H7 (cell line): ENCODE measurements at regions not wholly inside any gene's neighbourhood (a gene's known extent, or its start where the extent isn't known, plus 50 kb on each side); places are given as distances from the start of the nearest gene placed in this dataset.
"Not testable (repeated sequence)": the region's sequence is repeated elsewhere in the genome, so short reads cannot be mapped to it uniquely, and the experiment has no call there.

Experiments used
- DNase-seq: peaks from one replicate; pipeline ENCODE4 v3.0.0; 2012
- H3K27me3 ChIP-seq: 2 replicates; pipeline ENCODE4 v1.6.0; 2011; ENCODE audit warnings: mild to moderate bottlenecking, low read length; ENCODE audit not compliant: control insufficient read depth, insufficient read depth
- H3K36me3 ChIP-seq: replicated peaks from 2 replicates; pipeline ENCODE4 v1.5.1; 2011; ENCODE audit warnings: low read length; ENCODE audit not compliant: control insufficient read depth, insufficient read depth
- H3K4me3 ChIP-seq: 2 replicates; pipeline ENCODE4 v1.5.1; 2011; ENCODE audit warnings: low read depth, mild to moderate bottlenecking, control low read depth, low read length, moderate library complexity; ENCODE audit not compliant: insufficient read depth

DNA sequence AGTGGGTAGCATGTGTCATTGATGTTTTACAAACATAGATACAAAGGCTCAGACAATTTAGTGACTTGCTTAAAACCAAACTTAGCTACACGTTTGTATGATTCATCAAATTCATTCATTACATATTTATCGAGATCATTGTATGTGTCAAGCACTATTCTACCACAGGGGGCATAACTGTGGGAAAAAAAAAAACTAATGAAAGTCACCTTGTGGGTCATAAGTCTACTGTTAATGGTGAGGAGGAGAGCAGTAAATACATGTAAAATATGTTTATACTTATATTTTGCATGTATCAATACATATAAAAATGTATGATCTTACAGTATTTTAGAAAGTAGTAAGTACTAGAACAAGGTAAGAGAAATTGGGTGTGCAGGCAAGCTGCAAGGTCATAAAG, 933.8 kb downstream of the IPMK start:
- H3K4me3 ChIP-seq = no peak overlapping the region
- H3K36me3 ChIP-seq = no peaks in the 10 kb centered on the region
- DNase-seq = no peak
- H3K27me3 ChIP-seq = no peaks in the 10 kb centered on the region

DNA sequence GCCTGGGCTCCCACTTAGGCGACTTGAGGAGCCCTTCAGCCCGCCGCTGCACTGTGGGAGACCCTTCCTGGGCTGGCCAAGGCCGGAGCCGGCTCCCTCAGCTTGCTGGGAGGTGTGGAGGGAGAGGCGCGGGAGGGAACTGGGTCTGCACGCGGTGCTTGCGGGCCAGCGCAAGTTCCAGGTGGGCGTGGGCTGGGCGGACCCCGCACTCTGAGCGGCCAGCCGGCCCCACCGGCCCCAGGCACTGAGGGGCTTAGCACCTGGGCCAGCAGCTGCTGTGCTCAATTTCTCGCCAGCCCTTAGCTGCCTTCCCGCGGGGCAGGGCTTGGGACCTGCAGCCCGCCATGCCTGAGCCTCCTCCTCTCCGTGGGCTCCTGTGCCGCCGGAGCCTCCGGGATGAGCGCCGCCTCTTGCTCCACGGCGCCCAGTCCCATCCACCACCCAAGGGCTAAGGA, 946.3 kb downstream of the IPMK start:
- not testable (repeated sequence) for DNase-seq, H3K36me3 ChIP-seq, H3K27me3 ChIP-seq, H3K4me3 ChIP-seq

DNA sequence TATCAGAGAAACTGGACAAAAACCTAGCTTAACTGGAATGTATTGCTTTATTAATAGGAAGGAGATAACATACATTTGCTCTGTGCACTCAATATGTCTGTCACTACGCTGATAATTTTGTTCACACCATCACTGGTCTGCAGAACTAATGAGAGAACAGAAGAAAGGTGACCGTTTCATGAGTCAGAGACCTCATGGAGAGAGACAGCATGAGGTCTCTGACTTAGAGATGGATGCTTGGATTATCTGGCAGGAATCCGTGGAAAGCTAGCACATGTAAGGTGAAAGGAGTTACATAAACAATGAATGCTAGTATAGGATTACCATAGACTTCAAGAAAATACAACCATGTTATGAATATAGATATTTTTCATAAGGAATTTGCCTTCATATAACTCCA, 947.3 kb downstream of the IPMK start:
- Histone ChIP-seq H3K4me3 (no peak overlapping the region), H3K36me3 (no peaks in the 10 kb centered on the region), H3K27me3 (no peaks in the 10 kb centered on the region)
- DNase-seq = peak; percentile 8

DNA sequence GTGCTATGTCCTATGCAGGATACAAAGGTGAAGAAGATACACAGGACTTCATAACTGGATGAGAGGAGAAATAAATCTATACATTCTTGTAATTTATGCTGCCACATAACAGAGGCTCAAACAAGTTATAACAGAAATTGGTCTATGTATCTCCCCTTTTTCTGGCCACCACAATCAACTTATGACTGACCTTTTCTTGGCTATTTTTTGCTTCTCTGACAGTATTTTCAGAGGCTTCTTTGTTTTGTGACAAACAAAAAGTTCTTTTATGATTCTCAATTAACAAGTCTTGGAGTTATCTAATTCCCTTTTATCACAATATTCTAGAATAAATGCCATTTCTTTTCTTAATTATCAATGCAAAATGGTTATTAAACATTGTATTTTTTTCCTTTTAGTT, 953.0 kb upstream of the ZWINT start:
- Histone ChIP-seq H3K27me3 (no peaks in the 10 kb centered on the region), H3K36me3 (no peaks in the 10 kb centered on the region), H3K4me3 (no peak overlapping the region)
- DNase-seq = no peak

DNA sequence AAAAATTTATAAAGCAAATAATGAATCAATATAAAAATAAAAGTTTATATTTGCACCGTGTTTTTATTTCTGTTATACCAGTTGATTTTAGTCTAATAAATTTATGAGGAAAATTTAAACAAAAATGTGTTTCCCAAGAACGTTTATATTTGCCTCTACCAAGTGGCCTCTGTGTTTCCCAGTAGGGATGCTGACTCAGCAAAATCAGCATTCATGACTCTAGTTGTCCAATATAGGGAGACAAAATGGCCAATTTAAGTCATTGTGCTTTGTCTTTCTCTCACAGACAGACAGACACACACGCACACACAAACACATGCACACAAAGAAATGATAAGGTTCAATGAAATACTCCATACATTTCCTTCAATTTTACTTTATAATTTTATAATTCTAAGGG, 942.5 kb upstream of the ZWINT start:
- no peak for DNase-seq
- no peaks in the 10 kb centered on the region for H3K36me3 ChIP-seq
- no peaks in the 10 kb centered on the region for H3K27me3 ChIP-seq
- H3K4me3 ChIP-seq = no peak overlapping the region

DNA sequence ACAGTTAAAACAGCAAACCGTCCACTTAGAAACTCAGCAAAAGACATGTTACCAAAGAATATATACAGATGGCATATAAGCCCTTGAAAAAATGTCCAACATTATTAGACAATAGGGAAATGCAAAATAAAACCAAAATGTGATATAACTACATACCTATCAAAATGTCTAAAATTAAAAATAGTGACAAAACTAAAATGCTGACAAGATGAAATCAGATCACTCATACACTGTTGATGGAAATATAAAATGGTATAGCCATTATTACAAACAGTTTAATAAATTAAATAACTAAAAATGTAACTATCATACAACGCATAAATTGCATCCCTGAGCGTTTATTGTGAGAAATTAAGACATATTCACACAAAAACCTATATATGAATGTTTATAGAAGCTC, 939.7 kb upstream of the ZWINT start:
- H3K4me3 ChIP-seq = no peak overlapping the region
- no peak for DNase-seq
- H3K27me3 ChIP-seq = no peaks in the 10 kb centered on the region
- H3K36me3 ChIP-seq = no peaks in the 10 kb centered on the region

DNA sequence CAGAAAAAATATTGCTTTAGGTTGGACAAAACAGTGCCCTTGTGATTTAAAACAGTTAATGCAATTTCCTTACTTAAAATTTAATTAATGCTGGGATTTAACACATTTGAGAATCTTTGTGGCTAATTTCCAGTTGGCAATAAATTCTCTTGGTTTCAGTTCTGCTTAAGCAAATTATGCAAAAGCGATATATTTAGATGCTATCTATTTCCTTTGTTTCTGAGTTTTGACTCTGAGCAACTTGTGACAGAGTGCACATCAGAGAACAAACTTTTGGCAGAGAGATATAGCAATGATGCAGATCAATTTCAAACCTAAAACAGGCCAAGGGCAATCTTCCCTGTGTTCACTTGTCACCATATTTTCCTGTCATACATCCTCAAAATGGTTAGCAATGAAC, 933.6 kb upstream of the ZWINT start:
- no peak for DNase-seq
- Histone ChIP-seq H3K27me3 (no peaks in the 10 kb centered on the region), H3K4me3 (no peak overlapping the region), H3K36me3 (no peaks in the 10 kb centered on the region)

DNA sequence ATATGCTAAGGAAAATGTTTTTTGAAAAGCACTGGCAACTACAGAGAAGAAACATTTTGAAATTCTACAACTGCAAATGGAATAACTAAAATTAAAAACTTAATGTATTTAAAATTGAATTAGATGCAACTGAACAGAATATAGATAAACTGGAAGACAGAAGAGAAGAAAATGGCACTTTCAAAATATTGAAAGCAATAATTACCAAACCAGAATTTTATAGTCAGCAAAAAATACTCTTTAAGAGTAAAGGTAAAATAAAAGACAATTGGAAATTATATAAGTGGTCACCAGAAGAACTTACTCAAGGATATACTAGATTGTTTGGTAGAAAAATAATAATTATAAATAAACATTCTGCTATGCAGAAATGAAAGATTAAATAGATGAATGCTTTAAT, 927.7 kb upstream of the ZWINT start:
- Histone ChIP-seq H3K27me3 (no peaks in the 10 kb centered on the region), H3K36me3 (no peaks in the 10 kb centered on the region), H3K4me3 (no peak overlapping the region)
- DNase-seq = no peak

DNA sequence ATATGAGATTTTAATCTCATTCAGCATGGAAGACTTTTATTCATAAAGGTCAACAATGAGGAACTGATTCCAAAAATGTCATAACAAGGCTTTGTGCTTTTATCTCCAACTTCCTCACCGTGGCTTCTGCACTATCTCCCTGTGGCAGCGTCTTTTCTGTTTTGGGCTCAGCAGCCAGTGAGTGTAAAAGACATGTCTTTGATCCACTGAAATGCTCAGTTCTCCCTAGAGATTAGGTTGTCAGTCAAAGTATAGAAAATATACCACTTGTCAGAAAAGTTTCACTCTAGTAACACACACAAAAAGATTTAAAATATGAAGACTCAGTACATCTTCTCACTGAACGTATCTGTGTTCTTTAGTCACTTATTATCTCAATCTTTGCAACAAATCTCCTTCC, 901.8 kb upstream of the ZWINT start:
- H3K36me3 ChIP-seq = no peaks in the 10 kb centered on the region
- no peaks in the 10 kb centered on the region for H3K27me3 ChIP-seq
- H3K4me3 ChIP-seq = no peak overlapping the region
- DNase-seq = no peak

DNA sequence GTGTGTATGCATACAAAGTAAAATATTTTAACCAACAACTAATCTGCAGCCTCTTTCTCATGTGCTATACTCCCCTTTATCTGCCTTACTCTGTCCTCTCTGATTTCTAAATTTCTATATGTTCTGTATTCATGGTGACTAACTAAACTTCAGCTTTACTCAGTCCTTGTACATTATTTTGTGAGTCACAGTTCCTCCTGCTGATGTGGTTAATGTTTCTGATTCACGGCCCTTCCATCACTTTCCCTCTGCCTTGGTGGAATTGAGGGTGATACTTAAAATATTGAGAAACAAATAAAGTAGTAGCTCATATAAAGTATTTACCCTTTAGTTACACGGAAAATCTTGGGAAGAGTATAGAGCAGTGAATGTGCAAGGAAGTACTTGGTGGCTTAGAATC, 899.1 kb upstream of the ZWINT start:
- DNase-seq = no peak
- H3K27me3 ChIP-seq = no peaks in the 10 kb centered on the region
- H3K4me3 ChIP-seq = no peak overlapping the region
- H3K36me3 ChIP-seq = no peaks in the 10 kb centered on the region

DNA sequence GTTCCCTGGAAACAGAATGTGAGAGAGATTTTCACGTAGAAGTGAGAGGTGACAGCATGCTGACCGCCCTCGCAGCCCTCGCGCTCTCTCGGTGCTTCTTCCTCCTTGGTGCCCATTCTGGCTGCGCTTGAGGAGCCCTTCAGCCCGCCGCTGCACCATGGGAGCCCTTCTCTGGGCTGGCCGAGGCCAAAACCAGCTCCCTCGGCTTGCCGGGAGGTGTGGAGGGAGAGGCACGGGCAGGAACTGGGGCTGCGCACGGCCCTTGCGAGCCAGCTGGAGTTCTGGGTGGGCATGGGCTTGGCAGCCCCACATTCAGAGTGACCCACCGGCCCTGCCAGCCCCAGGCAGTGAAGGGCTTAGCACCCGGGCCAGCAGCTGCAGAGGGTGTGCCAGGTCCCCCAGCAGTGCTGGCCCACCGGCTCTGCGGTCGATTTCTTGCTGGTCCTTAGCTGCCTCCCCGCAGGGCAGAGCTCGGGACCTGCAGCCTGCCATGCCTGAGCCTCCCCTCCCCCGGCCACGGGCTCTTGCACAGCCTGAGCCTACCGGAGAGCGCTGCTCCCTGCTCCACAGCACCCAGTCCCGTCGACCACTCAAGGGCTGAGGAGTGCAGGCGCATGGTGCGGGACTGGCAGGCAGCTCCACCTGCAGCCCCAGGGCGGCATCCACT, 888.7 kb upstream of the ZWINT start:
- Histone ChIP-seq H3K36me3 (no peaks in the 10 kb centered on the region), H3K4me3 (no peak overlapping the region), H3K27me3 (no peaks in the 10 kb centered on the region)
- no peak for DNase-seq

DNA sequence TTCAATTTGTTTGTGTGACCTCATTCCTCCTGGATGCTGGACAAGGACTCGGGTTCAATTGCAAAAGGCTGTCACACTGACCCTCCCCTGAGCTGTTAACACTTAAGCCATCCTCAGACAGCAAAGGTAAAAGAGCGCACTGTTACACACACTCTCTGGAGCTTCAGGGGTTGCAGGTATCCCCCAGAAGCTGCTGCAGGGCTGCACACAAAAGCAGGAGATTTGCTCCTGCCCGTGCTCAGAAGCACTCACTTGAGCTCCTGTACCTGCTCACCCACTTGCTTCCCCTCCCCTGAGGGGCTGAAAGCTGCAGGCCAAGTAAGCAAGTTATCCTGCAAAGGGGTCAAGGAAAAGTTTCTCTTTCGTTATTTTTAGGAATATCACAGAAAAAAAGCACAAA, 886.2 kb upstream of the ZWINT start:
- H3K27me3 ChIP-seq = no peaks in the 10 kb centered on the region
- peak overlapping the region; percentile 14; the same call in 1 of the 2 replicates for H3K4me3 ChIP-seq
- H3K36me3 ChIP-seq = no peaks in the 10 kb centered on the region
- peak; percentile 15 for DNase-seq

DNA sequence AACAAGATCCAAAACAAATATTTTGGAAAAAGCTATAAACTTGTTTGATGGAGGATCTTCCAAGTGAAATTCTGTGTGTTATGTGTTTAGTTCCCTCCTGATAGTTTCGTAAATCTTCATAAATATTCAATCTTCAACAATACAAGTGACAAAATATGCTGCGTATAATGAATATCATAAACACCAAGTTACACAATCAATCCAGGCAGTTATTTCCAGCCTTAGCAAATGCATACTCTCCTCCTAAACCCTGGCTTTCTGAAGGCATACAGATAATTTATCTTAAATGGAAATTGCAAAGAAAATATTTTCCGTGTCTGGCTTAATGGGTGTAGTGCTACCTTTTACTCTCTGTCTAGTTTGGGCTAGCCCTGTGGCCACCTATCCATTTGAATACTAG, 864.9 kb upstream of the ZWINT start:
- DNase-seq = no peak
- Histone ChIP-seq H3K36me3 (no peaks in the 10 kb centered on the region), H3K27me3 (no peaks in the 10 kb centered on the region)

DNA sequence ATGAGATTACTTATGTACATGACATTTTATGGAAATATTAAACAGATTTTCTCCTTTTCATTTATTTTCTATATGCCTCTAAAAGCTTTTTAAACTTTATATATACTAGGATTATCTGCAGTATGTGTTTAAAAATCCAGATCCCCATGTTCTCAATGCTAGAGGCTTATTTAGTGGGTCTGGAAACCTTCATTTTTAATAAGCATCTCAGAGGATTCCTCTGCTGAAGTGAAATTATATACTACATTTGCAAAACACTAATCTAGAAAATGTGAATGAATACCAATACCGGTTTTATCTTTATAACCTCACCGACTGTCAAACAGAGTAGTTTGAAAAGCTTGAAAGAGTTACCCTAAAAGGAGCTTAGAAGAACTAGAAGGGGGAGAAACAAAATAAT, 863.8 kb upstream of the ZWINT start:
- Histone ChIP-seq H3K27me3 (no peaks in the 10 kb centered on the region), H3K4me3 (no peak overlapping the region), H3K36me3 (no peaks in the 10 kb centered on the region)
- DNase-seq = no peak

More for the DNA sequence above, 864.9 kb upstream of the ZWINT start:
- no peak overlapping the region for H3K4me3 ChIP-seq

DNA sequence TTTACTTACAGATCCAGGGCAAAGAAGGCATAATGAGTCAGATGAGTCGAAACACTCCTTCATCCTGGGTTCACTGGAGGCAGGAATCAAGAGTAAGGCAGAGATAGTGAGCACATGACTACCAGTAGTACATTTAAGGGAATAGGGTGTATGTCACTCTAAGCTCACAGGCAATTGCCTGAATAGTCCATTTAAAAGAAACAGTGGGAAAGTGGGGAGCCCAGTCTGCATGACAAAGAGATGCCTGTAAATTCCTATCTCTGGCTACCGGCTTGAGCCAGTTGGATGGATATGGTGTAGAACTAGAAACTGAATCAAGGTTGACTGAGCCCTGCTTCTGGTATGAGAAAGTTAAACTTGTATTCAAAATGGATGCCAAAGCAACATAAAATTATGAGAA, 861.5 kb upstream of the ZWINT start:
- peak; percentile 36 for DNase-seq
- Histone ChIP-seq H3K36me3 (no peaks in the 10 kb centered on the region), H3K27me3 (no peaks in the 10 kb centered on the region), H3K4me3 (no peak overlapping the region)

DNA sequence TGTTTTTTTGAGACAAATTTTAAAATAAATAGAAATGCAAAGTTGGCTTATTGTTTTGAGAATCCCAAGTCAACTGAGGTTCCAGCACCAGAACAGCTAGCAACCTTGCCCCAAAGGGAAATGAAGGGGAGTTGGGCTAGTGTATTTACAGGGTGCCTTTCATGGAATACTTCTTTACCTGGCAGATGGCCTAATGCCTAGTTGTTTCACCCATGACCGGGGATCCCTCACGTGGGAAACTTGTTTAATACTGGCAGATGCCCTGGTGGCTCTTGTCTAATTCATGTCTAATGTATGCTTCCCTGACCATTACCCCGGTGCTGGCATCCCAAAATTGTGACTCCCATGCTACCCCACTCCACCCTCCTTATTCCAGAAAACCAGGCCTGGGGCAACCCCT, 861.1 kb upstream of the ZWINT start:
- no peaks in the 10 kb centered on the region for H3K27me3 ChIP-seq
- H3K4me3 ChIP-seq = peak overlapping the region; percentile 25
- DNase-seq = no peak
- H3K36me3 ChIP-seq = no peaks in the 10 kb centered on the region
